ENCODE measurements at regions not wholly inside any gene's neighbourhood (a gene's known extent, or its start where the extent isn't known, plus 50 kb on each side); places are given as distances from the start of the nearest gene placed in this dataset.

DNA sequence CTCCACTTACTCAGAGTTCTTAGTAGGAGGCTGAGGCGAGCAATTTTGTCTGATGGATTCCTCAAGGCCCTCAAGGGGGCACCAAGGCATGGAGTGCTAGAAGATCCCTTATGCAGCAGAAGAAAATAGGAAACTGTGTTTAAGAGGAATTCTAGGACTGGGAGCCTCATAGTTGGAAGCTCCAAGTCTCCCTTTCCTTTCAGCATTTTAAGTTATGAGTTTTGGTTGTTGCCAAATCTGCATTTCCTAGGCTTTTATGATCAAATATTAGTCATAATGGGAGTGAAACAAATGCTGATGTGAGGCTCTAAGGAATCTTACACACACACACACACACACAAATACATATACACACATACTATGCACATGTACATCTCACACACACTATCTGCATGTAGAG lies 714.0 kb downstream of the UTRN start:
- no peak for TF ChIP-seq POLR2A (IDR thresholded peaks at IDR 0.05)
- TF ChIP-seq, protein P1, sequence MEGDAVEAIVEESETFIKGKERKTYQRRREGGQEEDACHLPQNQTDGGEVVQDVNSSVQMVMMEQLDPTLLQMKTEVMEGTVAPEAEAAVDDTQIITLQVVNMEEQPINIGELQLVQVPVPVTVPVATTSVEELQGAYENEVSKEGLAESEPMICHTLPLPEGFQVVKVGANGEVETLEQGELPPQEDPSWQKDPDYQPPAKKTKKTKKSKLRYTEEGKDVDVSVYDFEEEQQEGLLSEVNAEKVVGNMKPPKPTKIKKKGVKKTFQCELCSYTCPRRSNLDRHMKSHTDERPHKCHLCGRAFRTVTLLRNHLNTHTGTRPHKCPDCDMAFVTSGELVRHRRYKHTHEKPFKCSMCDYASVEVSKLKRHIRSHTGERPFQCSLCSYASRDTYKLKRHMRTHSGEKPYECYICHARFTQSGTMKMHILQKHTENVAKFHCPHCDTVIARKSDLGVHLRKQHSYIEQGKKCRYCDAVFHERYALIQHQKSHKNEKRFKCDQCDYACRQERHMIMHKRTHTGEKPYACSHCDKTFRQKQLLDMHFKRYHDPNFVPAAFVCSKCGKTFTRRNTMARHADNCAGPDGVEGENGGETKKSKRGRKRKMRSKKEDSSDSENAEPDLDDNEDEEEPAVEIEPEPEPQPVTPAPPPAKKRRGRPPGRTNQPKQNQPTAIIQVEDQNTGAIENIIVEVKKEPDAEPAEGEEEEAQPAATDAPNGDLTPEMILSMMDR (IDR thresholded peaks at IDR 0.05) = no peak
